GM12891 (cell line): ENCODE measurements at regions not wholly inside any gene's neighbourhood (a gene's known extent, or its start where the extent isn't known, plus 50 kb on each side); places are given as distances from the start of the nearest gene placed in this dataset.

Experiments used
- DNase-seq: peaks from one replicate; pipeline ENCODE4 v3.0.0; 2011; ENCODE audit warnings: low spot score; ENCODE audit not compliant: insufficient read length
- FAIRE-seq: peaks from 2 replicates; lab custom pipeline; 2011; peaks lifted over from hg19 to GRCh38; lab: Jason Lieb, UNC
- PAX5 ChIP-seq: IDR thresholded peaks from 2 replicates; pipeline ENCODE4 v1.6.1; 2011; ENCODE audit warnings: low read length, moderate library complexity, mild to moderate bottlenecking; ENCODE audit not compliant: insufficient read depth, severe bottlenecking
- POLR2A ChIP-seq: IDR thresholded peaks from 2 replicates; pipeline ENCODE4 v1.6.1; 2011; ENCODE audit warnings: low read depth, low read length, control low read depth
- POLR2AphosphoS5 ChIP-seq: IDR thresholded peaks from 2 replicates; pipeline ENCODE4 v1.6.1; 2011; ENCODE audit warnings: low read depth, low read length, control low read depth
- POU2F2 ChIP-seq: IDR thresholded peaks from 2 replicates; pipeline ENCODE4 v1.6.1; 2011; ENCODE audit warnings: low read depth, mild to moderate bottlenecking, control low read depth, low read length, moderate library complexity
- SPI1 ChIP-seq: IDR thresholded peaks from 2 replicates; pipeline ENCODE4 v1.6.1; 2011; ENCODE audit warnings: low read depth, low read length, control low read depth
- TAF1 ChIP-seq: IDR thresholded peaks from 2 replicates; pipeline ENCODE4 v1.6.1; 2011; ENCODE audit warnings: low read depth, low read length, control low read depth

GRCh38 chr11:37088573-37088910 lies 490.5 kb upstream of the RAG2 start:
- DNase-seq (no peak), FAIRE-seq (no peak)
- TF ChIP-seq TAF1 (no peak), PAX5 (no peak), SPI1 (no peak), POLR2A (no peak), POLR2AphosphoS5 (no peak), POU2F2 (no peak)

- DNase-seq = no peak
- TF ChIP-seq TAF1 (no peak), POLR2A (no peak), POLR2AphosphoS5 (no peak), SPI1 (no peak), PAX5 (no peak)
- no peak for FAIRE-seq
Observed at GRCh38 chr11:37087650-37088572, 489.9 kb upstream of the RAG2 start.

- no peak for DNase-seq
- TF ChIP-seq POLR2AphosphoS5 = no peak
- TF ChIP-seq PAX5 = no peak
- no peak for TF ChIP-seq POLR2A
- TF ChIP-seq POU2F2 = no peak
- no peak for TF ChIP-seq SPI1
- no peak for TF ChIP-seq TAF1
- FAIRE-seq = no peak
Observed at GRCh38 chr11:37078521-37078920, 480.5 kb upstream of the RAG2 start.

GRCh38 chr11:37076866-37077265 lies 478.8 kb upstream of the RAG2 start:
- TF ChIP-seq PAX5 (no peak), POLR2AphosphoS5 (no peak), POLR2A (no peak), POU2F2 (no peak)
- FAIRE-seq (no peak), DNase-seq (no peak)

GRCh38 chr11:37072538-37073055 lies 474.6 kb upstream of the RAG2 start:
- FAIRE-seq = no peak

GRCh38 chr11:37050311-37050710 lies 452.3 kb upstream of the RAG2 start:
- DNase-seq (no peak), FAIRE-seq (no peak)
- TF ChIP-seq POU2F2 = no peak
- no peak for TF ChIP-seq POLR2AphosphoS5
- no peak for TF ChIP-seq POLR2A
- no peak for TF ChIP-seq PAX5
- no peak for TF ChIP-seq SPI1
- TF ChIP-seq TAF1 = no peak

More at GRCh38 chr11:37072538-37073055, 474.6 kb upstream of the RAG2 start:
- no peak for TF ChIP-seq TAF1
- no peak for TF ChIP-seq POLR2A
- TF ChIP-seq POU2F2 = no peak
- no peak for TF ChIP-seq SPI1
- no peak for TF ChIP-seq POLR2AphosphoS5
- TF ChIP-seq PAX5 = no peak
- no peak for DNase-seq

GRCh38 chr11:37040921-37041320 lies 442.9 kb upstream of the RAG2 start:
- TF ChIP-seq POLR2A (no peak), SPI1 (no peak), TAF1 (no peak), POU2F2 (no peak), PAX5 (no peak), POLR2AphosphoS5 (no peak)
- DNase-seq (no peak), FAIRE-seq (no peak)

GRCh38 chr11:37038911-37039310 lies 440.9 kb upstream of the RAG2 start:
- no peak for TF ChIP-seq POLR2AphosphoS5
- no peak for TF ChIP-seq PAX5
- no peak for TF ChIP-seq TAF1
- no peak for TF ChIP-seq POU2F2
- no peak for TF ChIP-seq SPI1
- no peak for TF ChIP-seq POLR2A
- DNase-seq (no peak), FAIRE-seq (no peak)

- FAIRE-seq (no peak), DNase-seq (no peak)
- TF ChIP-seq TAF1 (no peak), SPI1 (no peak), POLR2A (no peak), POLR2AphosphoS5 (no peak), PAX5 (no peak), POU2F2 (no peak)
Observed at GRCh38 chr11:37026741-37027140, 428.7 kb upstream of the RAG2 start.
